Hepatocyte (in vitro differentiated cells): ENCODE measurements at regions not wholly inside any gene's neighbourhood (a gene's known extent, or its start where the extent isn't known, plus 50 kb on each side); places are given as distances from the start of the nearest gene placed in this dataset.

ENCODE experiments used
- DNase-seq: peaks from one replicate; pipeline ENCODE4 v3.0.0-alpha.2; 2016; ENCODE audit warnings: low spot score
- H2AFZ ChIP-seq: fragments of 200-600 bp; sonication (generic); 2 replicates; pipeline ENCODE4 v1.6.0; 2016; ENCODE audit warnings: antibody characterized with exemption, mild to moderate bottlenecking
- H3K27ac ChIP-seq: fragments of 200-600 bp; sonication (generic); 2 replicates; pipeline ENCODE4 v1.5.1; 2016; ENCODE audit warnings: mild to moderate bottlenecking
- H3K27me3 ChIP-seq: fragments of 200-600 bp; sonication (generic); 2 replicates; pipeline ENCODE4 v1.6.1; 2016
- H3K36me3 ChIP-seq: fragments of 200-600 bp; sonication (generic); replicated peaks from 2 replicates; pipeline ENCODE4 v1.5.1; 2016; ENCODE audit warnings: low read depth; ENCODE audit not compliant: insufficient read depth
- H3K4me1 ChIP-seq: fragments of 200-600 bp; sonication (generic); 2 replicates; pipeline ENCODE4 v1.5.1; 2016; ENCODE audit warnings: mild to moderate bottlenecking, moderate library complexity; ENCODE audit not compliant: insufficient read depth
- H3K4me2 ChIP-seq: fragments of 200-600 bp; sonication (generic); 2 replicates; pipeline ENCODE4 v1.6.0; 2016
- H3K4me3 ChIP-seq: fragments of 200-600 bp; sonication (generic); 2 replicates; pipeline ENCODE4 v1.5.1; 2016; ENCODE audit warnings: mild to moderate bottlenecking
- H3K79me2 ChIP-seq: fragments of 200-600 bp; sonication (generic); 2 replicates; pipeline ENCODE4 v1.6.0; 2017; ENCODE audit warnings: mild to moderate bottlenecking
- H3K9me2 ChIP-seq: fragments of 200-600 bp; sonication (generic); replicated peaks from 2 replicates; pipeline ENCODE4 v1.6.0; 2017; ENCODE audit warnings: mild to moderate bottlenecking; ENCODE audit not compliant: insufficient read depth
- H3K9me3 ChIP-seq: fragments of 200-600 bp; sonication (generic); 2 replicates; pipeline ENCODE4 v1.5.1; 2016; ENCODE audit warnings: low read depth, mild to moderate bottlenecking
- H4K20me1 ChIP-seq: fragments of 200-600 bp; sonication (generic); 2 replicates; pipeline ENCODE4 v1.6.0; 2016; ENCODE audit warnings: mild to moderate bottlenecking; ENCODE audit not compliant: insufficient read depth, poor library complexity, severe bottlenecking
- CTCF ChIP-seq: fragments of 200-600 bp; sonication (generic); IDR thresholded peaks from 2 replicates; pipeline ENCODE4 v1.5.1; 2016; ENCODE audit warnings: antibody characterized with exemption, mild to moderate bottlenecking; ENCODE audit not compliant: poor library complexity
- EZH2 ChIP-seq: fragments of 200-600 bp; sonication (generic); IDR thresholded peaks from 2 replicates; pipeline ENCODE4 v1.6.1; 2016; ENCODE audit warnings: antibody characterized with exemption, mild to moderate bottlenecking, borderline replicate concordance
- EZH2phosphoT487 ChIP-seq: fragments of 200-600 bp; sonication (generic); IDR thresholded peaks from one replicate; pipeline ENCODE4 v1.6.1; 2018; ENCODE audit warnings: antibody characterized with exemption, mild to moderate bottlenecking, low read depth, moderate library complexity; ENCODE audit not compliant: unreplicated experiment, severe bottlenecking
- WGBS: methylation state at CpG from one replicate; pipeline ENCODE4 v1.1.6; 2016; ENCODE audit warnings: low lambda C conversion rate; ENCODE audit errors: missing lambda C conversion rate; 5-methylcytosine and 5-hydroxymethylcytosine counted together

GRCh38 chr2:215879977-215880940, 133.1 kb downstream of the MREG start:
- H3K4me2 ChIP-seq = no peak overlapping the region
- 93% methylated on average over 8 of the region's 8 CpGs for WGBS
- peaks cover 6% of the 10 kb centered on the region for H3K4me1 ChIP-seq
- no peaks in the 10 kb centered on the region for H4K20me1 ChIP-seq
- no peak for DNase-seq
- no peak overlapping the region for H2AFZ ChIP-seq
- H3K4me3 ChIP-seq = no peak overlapping the region
- H3K79me2 ChIP-seq = no peaks in the 10 kb centered on the region
- H3K27me3 ChIP-seq = no peaks in the 10 kb centered on the region
- no peaks in the 10 kb centered on the region for H3K9me3 ChIP-seq
- no peaks in the 10 kb centered on the region for H3K9me2 ChIP-seq
- TF ChIP-seq EZH2 (no peak), EZH2phosphoT487 (no peak), CTCF (no peak)
- no peaks in the 10 kb centered on the region for H3K36me3 ChIP-seq
- H3K27ac ChIP-seq = no peak overlapping the region

- no peaks in the 10 kb centered on the region for H3K9me3 ChIP-seq
- H4K20me1 ChIP-seq = no peaks in the 10 kb centered on the region
- no peak for TF ChIP-seq EZH2phosphoT487
- no peak for TF ChIP-seq EZH2
- no peak for TF ChIP-seq CTCF
- H3K27me3 ChIP-seq = no peaks in the 10 kb centered on the region
- no peak overlapping the region for H2AFZ ChIP-seq
- DNase-seq = no peak
- no peak overlapping the region for H3K4me2 ChIP-seq
- peak overlapping the region; percentile 41 for H3K27ac ChIP-seq
- no peaks in the 10 kb centered on the region for H3K36me3 ChIP-seq
- H3K9me2 ChIP-seq = no peaks in the 10 kb centered on the region
- peaks cover 2% of the 10 kb centered on the region for H3K4me1 ChIP-seq
- H3K4me3 ChIP-seq = no peak overlapping the region
- 27% methylated on average over 1 of the region's 1 CpG for WGBS
- H3K79me2 ChIP-seq = no peaks in the 10 kb centered on the region
Measured at GRCh38 chr2:215879331-215879730, 134.0 kb downstream of the MREG start.

DNA sequence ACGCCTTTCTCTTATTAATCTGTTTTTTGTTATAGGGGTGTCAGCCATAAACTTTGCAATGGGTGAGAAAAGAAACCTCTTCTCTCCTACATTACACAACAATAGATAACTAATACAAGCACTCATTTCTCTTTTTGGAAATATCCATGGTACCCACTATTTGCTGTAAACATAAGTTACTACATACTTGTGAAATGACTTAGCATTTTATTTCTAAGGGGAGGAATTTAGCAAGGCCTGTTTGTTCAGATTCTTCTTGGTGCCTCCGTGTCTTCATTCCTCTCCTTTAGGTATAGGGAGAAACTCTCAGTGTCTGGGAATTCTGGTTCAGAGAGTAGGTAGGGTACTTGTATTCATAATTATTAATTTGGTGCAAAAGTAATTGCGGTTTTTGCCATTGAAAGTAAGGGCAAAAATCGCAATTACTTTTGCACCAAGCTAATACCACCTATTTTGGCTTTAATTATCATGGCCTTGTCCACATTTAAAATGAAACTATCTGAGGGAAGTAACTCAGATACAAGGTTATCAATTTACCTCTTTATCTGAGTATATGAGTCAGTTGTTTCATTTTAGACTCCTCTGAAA, 134.8 kb downstream of the MREG start:
- Histone ChIP-seq H3K4me1 (no peaks in the 10 kb centered on the region), H3K27me3 (no peaks in the 10 kb centered on the region), H3K9me3 (no peaks in the 10 kb centered on the region), H3K79me2 (no peaks in the 10 kb centered on the region), H3K9me2 (no peaks in the 10 kb centered on the region), H3K27ac (peak overlapping the region; percentile 45), H4K20me1 (no peaks in the 10 kb centered on the region), H3K36me3 (no peaks in the 10 kb centered on the region), H3K4me2 (no peak overlapping the region), H3K4me3 (no peak overlapping the region), H2AFZ (no peak overlapping the region)
- DNase-seq = no peak
- 87% methylated on average over 4 of the region's 4 CpGs for WGBS
- TF ChIP-seq CTCF (no peak), EZH2phosphoT487 (no peak), EZH2 (no peak)
